ENCODE measurements at regions not wholly inside any gene's neighbourhood (a gene's known extent, or its start where the extent isn't known, plus 50 kb on each side); places are given as distances from the start of the nearest gene placed in this dataset.

- H3K4me3 ChIP-seq: no peak overlapping the region
- ATAC-seq (ENCODE audit: insufficient number of reproducible peaks, low FRiP score, low read depth) (no peak), DNase-seq (ENCODE audit: low spot score) (no peak)
- no peaks in the 10 kb centered on the region for H3K36me3 ChIP-seq
- no peaks in the 10 kb centered on the region for H3K9me3 ChIP-seq
- H3K4me1 ChIP-seq (ENCODE audit: control insufficient read depth in 1 of 2, low read depth in 2 of 2): peaks cover 0 to 6% of the 10 kb centered on the region in 2 donors
- TF ChIP-seq CTCF (IDR thresholded peaks at IDR 0.05): no peak
- no peaks in the 10 kb centered on the region for H3K27me3 ChIP-seq (replicated peaks; ENCODE audit: insufficient read depth)
- no peak overlapping the region for H3K27ac ChIP-seq
These were observed 293.0 kb downstream of the SEC61B start for GRCh38 chr9:99515093-99515492.

- no peak overlapping the region for H3K27ac ChIP-seq
- H3K9me3 ChIP-seq: no peaks in the 10 kb centered on the region
- DNase-seq (ENCODE audit: low spot score) (no peak), ATAC-seq (ENCODE audit: insufficient number of reproducible peaks, low FRiP score, low read depth) (no peak)
- no peaks in the 10 kb centered on the region for H3K27me3 ChIP-seq (replicated peaks; ENCODE audit: insufficient read depth)
- H3K4me1 ChIP-seq (ENCODE audit: control insufficient read depth in 1 of 2, low read depth in 2 of 2): no peaks in the 10 kb centered on the region
- no peak overlapping the region for H3K4me3 ChIP-seq
- TF ChIP-seq CTCF (IDR thresholded peaks at IDR 0.05): no peak
- no peaks in the 10 kb centered on the region for H3K36me3 ChIP-seq
These were observed 294.0 kb downstream of the SEC61B start for GRCh38 chr9:99515895-99516656.

GRCh38 chr9:99516657-99517049 lies 294.6 kb downstream of the SEC61B start:
- H3K9me3 ChIP-seq: no peaks in the 10 kb centered on the region
- DNase-seq (ENCODE audit: low spot score) (no peak), ATAC-seq (ENCODE audit: insufficient number of reproducible peaks, low FRiP score, low read depth) (no peak)
- no peak for TF ChIP-seq CTCF (IDR thresholded peaks at IDR 0.05)
- H3K27ac ChIP-seq: no peak overlapping the region
- H3K36me3 ChIP-seq: no peaks in the 10 kb centered on the region
- H3K4me3 ChIP-seq: no peak overlapping the region
- no peaks in the 10 kb centered on the region for H3K4me1 ChIP-seq (ENCODE audit: control insufficient read depth in 1 of 2, low read depth in 2 of 2)
- no peaks in the 10 kb centered on the region for H3K27me3 ChIP-seq (replicated peaks; ENCODE audit: insufficient read depth)

- no peak for TF ChIP-seq CTCF (IDR thresholded peaks at IDR 0.05)
- H3K36me3 ChIP-seq: no peaks in the 10 kb centered on the region
- no peaks in the 10 kb centered on the region for H3K4me1 ChIP-seq (ENCODE audit: control insufficient read depth in 1 of 2, low read depth in 2 of 2)
- DNase-seq (ENCODE audit: low spot score): no peak
- H3K9me3 ChIP-seq: no peaks in the 10 kb centered on the region
- no peak overlapping the region for H3K27ac ChIP-seq
- H3K4me3 ChIP-seq: no peak overlapping the region
- H3K27me3 ChIP-seq (replicated peaks; ENCODE audit: insufficient read depth): no peaks in the 10 kb centered on the region
- no peak for ATAC-seq (ENCODE audit: insufficient number of reproducible peaks, low FRiP score, low read depth)
These were observed 297.8 kb upstream of the NR4A3 start for GRCh38 chr9:99523838-99524237.

GRCh38 chr9:99531313-99531712 lies 290.4 kb upstream of the NR4A3 start:
- H3K4me1 ChIP-seq (ENCODE audit: control insufficient read depth in 1 of 2, low read depth in 2 of 2): no peaks in the 10 kb centered on the region
- no peak overlapping the region for H3K4me3 ChIP-seq
- no peaks in the 10 kb centered on the region for H3K36me3 ChIP-seq
- DNase-seq (ENCODE audit: low spot score) (no peak), ATAC-seq (ENCODE audit: insufficient number of reproducible peaks, low FRiP score, low read depth) (no peak)
- TF ChIP-seq CTCF (IDR thresholded peaks at IDR 0.05): no peak
- no peak overlapping the region for H3K27ac ChIP-seq
- no peaks in the 10 kb centered on the region for H3K27me3 ChIP-seq (replicated peaks; ENCODE audit: insufficient read depth)
- no peaks in the 10 kb centered on the region for H3K9me3 ChIP-seq
